Psoas muscle (tissue), 7 donors: ENCODE measurements at regions not wholly inside any gene's neighbourhood (a gene's known extent, or its start where the extent isn't known, plus 50 kb on each side); places are given as distances from the start of the nearest gene placed in this dataset.

Source experiments
- ATAC-seq, 4 donors: fragments of 200-7000 bp; cut with Tn5 transposase; one replicate each; pipeline ENCODE4 v1.9.1; 2020; ENCODE audit warnings: moderate library complexity in 3 of 4, mild to moderate bottlenecking in 2 of 4
- DNase-seq, 2 donors: peaks; one replicate each; pipeline ENCODE4 v3.0.0-alpha.2; 2020
- H3K27ac ChIP-seq: fragments of 200-600 bp; one replicate; pipeline ENCODE4 v1.8.0; 2022
- H3K27me3 ChIP-seq, 3 donors: fragments of 200-600 bp in 1 of 3; one replicate each; pipeline versions ENCODE4 v1.6.1 to v1.8.0; 2013 to 2022; ENCODE audit warnings: low read length in 2 of 3, mild to moderate bottlenecking in 2 of 3, moderate library complexity in 1 of 3; ENCODE audit not compliant: insufficient read depth in 3 of 3
- H3K36me3 ChIP-seq, 2 donors: fragments of 200-600 bp in 1 of 2; one replicate each; pipeline versions ENCODE4 v1.6.1 to v1.8.0; 2013 to 2022; ENCODE audit warnings: low read depth in 1 of 2, mild to moderate bottlenecking in 1 of 2, moderate library complexity in 1 of 2; ENCODE audit not compliant: insufficient read depth in 1 of 2
- H3K4me1 ChIP-seq: fragments of 200-600 bp; one replicate; pipeline ENCODE4 v1.8.0; 2022
- H3K4me3 ChIP-seq: fragments of 200-600 bp; one replicate; pipeline ENCODE4 v1.8.0; 2022; ENCODE audit warnings: mild to moderate bottlenecking
- H3K9me3 ChIP-seq: fragments of 200-600 bp; one replicate; pipeline ENCODE4 v1.8.0; 2022
- WGBS, 3 donors: extraction: QIAGEN DNeasy Blood & Tissue Kit; methylation state at CpG; one replicate each; pipeline versions ENCODE4 v1.1.6 to v1.1.7; 2013; 5-methylcytosine and 5-hydroxymethylcytosine counted together
- intact Hi-C, 2 donors: fragments of 100-400 bp; cut with DNase I; formaldehyde crosslinking; loops; one replicate each; pipeline versions ENCODE4 v1.11.0 to v1.14.2; 2022
- TF ChIP-seq, protein P1 (sequence below): fragments of 200-600 bp; IDR thresholded peaks from one replicate; pipeline ENCODE4 v1.8.0; 2022; ENCODE audit warnings: antibody characterized with exemption
- donor health status: healthy with polysubstance abuse.
- donor health status: DM: no; HTN: no; CAD: no; lungs with moderate emphysema.
- donor health status: Bipolar disorder and iron deficiency.
- donor health status: healthy.
- donor health status: DM: yes; HTN: yes; CAD: no.
- donor health status: DM: no; HTN: no; CAD: no.
- donor health status: DM: yes; HTN: yes; CAD: no.

DNA sequence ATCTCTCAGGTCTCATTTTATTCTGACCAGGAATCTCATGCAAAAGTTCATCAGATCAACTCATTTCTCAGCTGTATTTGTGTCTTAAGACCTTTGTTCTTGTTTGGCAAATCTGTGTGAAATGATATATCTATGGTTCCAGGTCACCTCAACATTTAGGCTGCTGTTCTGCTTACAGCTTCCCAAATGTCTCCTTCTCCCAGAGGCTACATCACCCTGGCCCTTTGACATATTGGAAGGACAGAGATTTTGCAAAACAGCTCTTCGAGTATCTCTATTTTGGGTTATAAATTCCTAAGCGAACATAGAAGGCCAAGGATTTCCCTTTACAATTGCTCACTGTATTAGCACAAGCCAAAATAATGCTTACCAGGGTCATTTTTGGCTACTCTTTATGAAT, 57.5 kb upstream of the GIMD1 start:
- intact Hi-C loops, result no loop called here
- H3K9me3 ChIP-seq, result no peaks in the 10 kb centered on the region
- TF ChIP-seq, protein P1, sequence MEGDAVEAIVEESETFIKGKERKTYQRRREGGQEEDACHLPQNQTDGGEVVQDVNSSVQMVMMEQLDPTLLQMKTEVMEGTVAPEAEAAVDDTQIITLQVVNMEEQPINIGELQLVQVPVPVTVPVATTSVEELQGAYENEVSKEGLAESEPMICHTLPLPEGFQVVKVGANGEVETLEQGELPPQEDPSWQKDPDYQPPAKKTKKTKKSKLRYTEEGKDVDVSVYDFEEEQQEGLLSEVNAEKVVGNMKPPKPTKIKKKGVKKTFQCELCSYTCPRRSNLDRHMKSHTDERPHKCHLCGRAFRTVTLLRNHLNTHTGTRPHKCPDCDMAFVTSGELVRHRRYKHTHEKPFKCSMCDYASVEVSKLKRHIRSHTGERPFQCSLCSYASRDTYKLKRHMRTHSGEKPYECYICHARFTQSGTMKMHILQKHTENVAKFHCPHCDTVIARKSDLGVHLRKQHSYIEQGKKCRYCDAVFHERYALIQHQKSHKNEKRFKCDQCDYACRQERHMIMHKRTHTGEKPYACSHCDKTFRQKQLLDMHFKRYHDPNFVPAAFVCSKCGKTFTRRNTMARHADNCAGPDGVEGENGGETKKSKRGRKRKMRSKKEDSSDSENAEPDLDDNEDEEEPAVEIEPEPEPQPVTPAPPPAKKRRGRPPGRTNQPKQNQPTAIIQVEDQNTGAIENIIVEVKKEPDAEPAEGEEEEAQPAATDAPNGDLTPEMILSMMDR, result no peak
- no peak overlapping the region for H3K4me3 ChIP-seq
- 28 to 44% (median 39%) methylated on average over 2 of the region's 2 CpGs for WGBS, 3 donors
- DNase-seq, result no peak
- no peaks in the 10 kb centered on the region for H3K36me3 ChIP-seq
- no peak for ATAC-seq
- H3K4me1 ChIP-seq, result no peaks in the 10 kb centered on the region
- H3K27me3 ChIP-seq, result peaks cover 0 to 3% (median 0%) of the 10 kb centered on the region in 3 donors
- no peak overlapping the region for H3K27ac ChIP-seq

DNA sequence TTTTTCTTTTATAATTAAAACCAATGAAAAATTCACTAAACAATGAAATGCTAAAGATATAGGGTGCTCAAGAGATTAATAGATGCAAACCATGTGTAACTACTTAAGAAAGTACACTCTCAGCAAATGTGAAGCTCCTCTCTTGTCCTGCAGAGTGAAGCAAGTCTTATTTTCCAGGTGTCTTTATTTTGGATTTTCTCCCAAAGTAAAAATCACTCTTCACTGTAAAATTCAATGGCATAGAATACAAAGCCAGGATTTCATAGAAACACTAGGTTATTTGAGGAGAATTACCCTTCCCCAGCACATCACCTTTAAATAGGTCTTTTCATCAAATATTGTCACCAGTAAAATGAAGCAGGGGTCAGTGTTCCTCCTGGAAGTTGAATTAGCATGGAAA, 57.0 kb upstream of the GIMD1 start:
- Histone ChIP-seq H3K27ac (no peak overlapping the region), H3K9me3 (no peaks in the 10 kb centered on the region), H3K27me3 (peaks cover 0 to 3% (median 0%) of the 10 kb centered on the region in 3 donors), H3K4me3 (no peak overlapping the region), H3K36me3 (no peaks in the 10 kb centered on the region), H3K4me1 (no peaks in the 10 kb centered on the region)
- DNase-seq (no peak), ATAC-seq (no peak)
- TF ChIP-seq, protein P1, result no peak
- intact Hi-C loops, result no loop called here

DNA sequence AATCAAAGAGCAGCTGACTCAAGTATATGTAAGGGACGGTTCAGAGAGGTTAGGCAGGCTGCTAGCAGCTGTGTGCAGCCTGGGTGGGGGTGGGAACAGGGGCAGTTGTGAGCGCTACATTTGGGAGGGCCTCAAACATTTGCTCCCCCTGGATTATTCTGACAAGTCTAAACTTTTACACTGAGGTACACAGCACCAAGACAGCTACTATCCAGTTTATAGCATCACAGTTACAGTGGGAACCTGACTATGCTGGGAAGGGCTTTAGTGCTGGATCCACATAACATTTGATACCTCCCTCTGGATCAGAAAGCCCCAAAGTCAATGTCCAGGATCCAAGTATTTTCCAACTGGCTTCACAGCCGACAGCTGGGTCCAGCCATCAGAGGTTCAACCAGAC, 55.8 kb upstream of the GIMD1 start:
- Histone ChIP-seq H3K4me3 (no peak overlapping the region), H3K9me3 (no peaks in the 10 kb centered on the region), H3K27me3 (peaks cover 0 to 3% (median 0%) of the 10 kb centered on the region in 3 donors), H3K27ac (no peak overlapping the region), H3K4me1 (no peaks in the 10 kb centered on the region), H3K36me3 (no peaks in the 10 kb centered on the region)
- TF ChIP-seq, protein P1, result no peak
- no peak for DNase-seq
- WGBS, 3 donors, result 36 to 40% (median 38%) methylated on average over 3 of the region's 3 CpGs
- intact Hi-C loops, result no loop called here
- ATAC-seq, result no peak

DNA sequence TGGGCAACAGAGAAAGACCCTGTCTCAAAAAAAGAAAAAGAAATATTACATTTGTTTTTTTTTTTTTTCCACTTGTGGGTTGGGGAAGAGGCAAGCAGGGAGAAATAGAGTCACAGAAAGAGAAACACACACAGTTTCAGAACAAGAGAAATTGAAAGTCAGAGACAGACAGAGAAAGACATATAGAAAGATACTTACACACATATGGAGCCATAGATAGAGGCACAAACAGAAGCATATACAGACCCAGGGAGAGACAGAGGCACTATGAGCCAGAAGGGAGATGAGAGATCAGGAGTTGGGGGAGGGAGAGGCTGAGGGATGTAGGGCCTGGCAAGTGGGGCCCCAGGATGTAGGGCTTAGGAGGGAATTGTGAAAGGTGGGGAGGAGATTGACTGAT, 55.2 kb upstream of the GIMD1 start:
- no peak overlapping the region for H3K4me3 ChIP-seq
- ATAC-seq (no peak), DNase-seq (no peak)
- no peaks in the 10 kb centered on the region for H3K36me3 ChIP-seq
- no peak overlapping the region for H3K27ac ChIP-seq
- H3K4me1 ChIP-seq, result no peaks in the 10 kb centered on the region
- no peaks in the 10 kb centered on the region for H3K9me3 ChIP-seq
- H3K27me3 ChIP-seq, result peaks cover 0 to 3% (median 0%) of the 10 kb centered on the region in 3 donors
- TF ChIP-seq, protein P1, result no peak
- intact Hi-C loops, result no loop called here

DNA sequence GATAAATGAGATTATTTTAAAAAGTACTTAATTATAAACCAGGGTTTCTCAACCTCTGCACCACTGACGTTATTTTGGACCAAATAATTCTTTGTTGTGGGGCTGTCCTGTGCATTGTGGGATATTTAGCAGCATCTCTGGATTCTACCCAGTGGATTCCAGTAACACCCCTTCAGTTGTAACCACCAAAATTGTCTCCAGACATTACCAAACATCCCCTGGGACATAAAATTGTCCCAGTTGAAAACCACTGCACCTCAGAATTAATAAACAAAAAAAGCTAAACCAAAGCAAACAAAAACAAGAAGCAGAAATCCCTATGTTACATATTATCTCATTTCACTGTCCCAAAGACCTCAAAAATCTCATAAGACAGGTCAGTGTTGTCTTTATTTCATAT, 54.2 kb upstream of the GIMD1 start:
- 51 to 69% (median 69%) methylated on average over 1 of the region's 1 CpG for WGBS, 3 donors
- no peak for ATAC-seq
- Histone ChIP-seq H3K27me3 (peaks cover 0 to 3% (median 0%) of the 10 kb centered on the region in 3 donors), H3K4me3 (no peak overlapping the region), H3K36me3 (no peaks in the 10 kb centered on the region), H3K9me3 (no peaks in the 10 kb centered on the region), H3K27ac (no peak overlapping the region), H3K4me1 (no peaks in the 10 kb centered on the region)
- no peak for DNase-seq
- TF ChIP-seq, protein P1, result no peak
- intact Hi-C loops, result no loop called here
